IMR-90 (cell line): ENCODE measurements at regions not wholly inside any gene's neighbourhood (a gene's known extent, or its start where the extent isn't known, plus 50 kb on each side); places are given as distances from the start of the nearest gene placed in this dataset.

Experiments
- ATAC-seq: fragments of 200-7000 bp; cut with Tn5 transposase; 2 replicates; pipeline ENCODE4 v1.9.1; 2020; ENCODE audit warnings: low read depth, mild to moderate bottlenecking, moderate library complexity
- BruUV-seq: library from RNA; stranded (reverse); fragments of 400-500 nt; replicated peaks from 2 replicates; lab custom pipeline; 2021; lab: Mats Ljungman, UMichigan
- CTCF ChIA-PET: fragments of 300-600 bp; formaldehyde crosslinking; extraction: SDS; loops from one replicate; lab custom pipeline; 2021; ENCODE audit warnings: antibody characterized with exemption; lab: Yijun Ruan, JAX
- POLR2A ChIA-PET: fragments of 300-600 bp; sonication (Branson Sonifier 250); formaldehyde crosslinking; loops from one replicate; lab custom pipeline; 2022; ENCODE audit warnings: antibody characterized with exemption; ENCODE audit not compliant: unreplicated experiment; lab: Charles Lee
- DNase-seq: peaks from one replicate; pipeline ENCODE4 v3.0.0; 2013
- H2AFZ ChIP-seq: replicated peaks from 2 replicates; pipeline ENCODE3; 2013; ENCODE audit warnings: low read length, mild to moderate bottlenecking; ENCODE audit not compliant: poor library complexity
- H2AK5ac ChIP-seq: 2 replicates; pipeline ENCODE4 v1.6.1; 2013; ENCODE audit warnings: low read depth, low read length, inconsistent platforms
- H2AK9ac ChIP-seq: replicated peaks from 2 replicates; pipeline ENCODE3; 2013; ENCODE audit warnings: mild to moderate bottlenecking, low read depth, low read length, moderate library complexity; ENCODE audit not compliant: poor library complexity
- H2BK120ac ChIP-seq: 2 replicates; pipeline ENCODE4 v1.6.1; 2013; ENCODE audit warnings: low read depth, low read length, inconsistent platforms
- H2BK15ac ChIP-seq: 3 replicates; pipeline ENCODE4 v1.6.1; 2013; ENCODE audit warnings: low read depth, low read length, inconsistent platforms
- H2BK20ac ChIP-seq: 2 replicates; pipeline ENCODE4 v1.6.1; 2013; ENCODE audit warnings: low read depth, mild to moderate bottlenecking, inconsistent platforms, low read length, moderate library complexity
- H2BK5ac ChIP-seq: 2 replicates; pipeline ENCODE4 v1.6.1; 2013; ENCODE audit warnings: mild to moderate bottlenecking, low read depth, low read length, inconsistent platforms; ENCODE audit not compliant: poor library complexity, severe bottlenecking
- H3K14ac ChIP-seq: replicated peaks from 2 replicates; pipeline ENCODE4 v1.6.1; 2013; ENCODE audit warnings: low read depth, low read length, inconsistent platforms
- H3K18ac ChIP-seq: 2 replicates; pipeline ENCODE4 v1.6.1; 2013; ENCODE audit warnings: low read depth, low read length, control low read depth
- H3K23ac ChIP-seq: 2 replicates; pipeline ENCODE4 v1.6.1; 2013; ENCODE audit warnings: low read depth, low read length, inconsistent platforms
- H3K27ac ChIP-seq: 2 replicates; pipeline ENCODE4 v1.5.1; 2013; ENCODE audit warnings: mild to moderate bottlenecking, control low read depth, low read length; ENCODE audit not compliant: insufficient read depth
- H3K27me3 ChIP-seq: 2 replicates; pipeline ENCODE4 v1.6.1; 2013; ENCODE audit warnings: low read length; ENCODE audit not compliant: control insufficient read depth, insufficient read depth
- H3K36me3 ChIP-seq: 2 replicates; pipeline ENCODE4 v1.6.1; 2013; ENCODE audit warnings: low read length, mixed read lengths; ENCODE audit not compliant: control insufficient read depth, insufficient read depth
- H3K4ac ChIP-seq: 2 replicates; pipeline ENCODE4 v1.6.1; 2013; ENCODE audit warnings: low read depth, low read length, inconsistent platforms
- H3K4me1 ChIP-seq: 2 replicates; pipeline ENCODE4 v1.6.1; 2013; ENCODE audit warnings: low read length, mixed read lengths; ENCODE audit not compliant: control insufficient read depth, insufficient read depth
- H3K4me2 ChIP-seq: 2 replicates; pipeline ENCODE4 v1.6.1; 2013; ENCODE audit warnings: low read depth, mild to moderate bottlenecking, control low read depth, low read length, moderate library complexity
- H3K4me3 ChIP-seq: 2 replicates; pipeline ENCODE4 v1.5.1; 2013; ENCODE audit warnings: low read depth, mild to moderate bottlenecking, control low read depth, low read length, moderate library complexity; ENCODE audit not compliant: insufficient read depth
- H3K56ac ChIP-seq: 2 replicates; pipeline ENCODE4 v1.6.1; 2013; ENCODE audit warnings: low read length, inconsistent platforms; ENCODE audit not compliant: insufficient read depth; ENCODE audit errors: extremely low read depth
- H3K79me1 ChIP-seq, 2 experiments: 2 replicates each; pipeline ENCODE4 v1.6.1; 2013; ENCODE audit warnings: low read length in 2 of 2, inconsistent platforms in 1 of 2, low read depth in 1 of 2
- H3K9ac ChIP-seq: 2 replicates; pipeline ENCODE4 v1.6.1; 2013; ENCODE audit warnings: low read depth, low read length, control low read depth
- H3K9me1 ChIP-seq: 2 replicates; pipeline ENCODE4 v1.6.1; 2013; ENCODE audit warnings: low read length, inconsistent platforms; ENCODE audit not compliant: insufficient read depth
- H3K9me3 ChIP-seq: 2 replicates; pipeline ENCODE4 v1.6.1; 2013; ENCODE audit warnings: low read length; ENCODE audit not compliant: control insufficient read depth, insufficient read depth
- H4K20me1 ChIP-seq: 2 replicates; pipeline ENCODE4 v1.6.1; 2013; ENCODE audit warnings: low read length, inconsistent platforms; ENCODE audit not compliant: insufficient read depth
- H4K5ac ChIP-seq: 2 replicates; pipeline ENCODE4 v1.6.1; 2013; ENCODE audit warnings: mild to moderate bottlenecking, low read depth, low read length, control low read depth
- H4K8ac ChIP-seq, 2 experiments: 2 replicates each; pipeline ENCODE4 v1.6.1; 2013; ENCODE audit warnings: low read depth in 2 of 2, low read length in 2 of 2, control low read depth in 1 of 2, inconsistent platforms in 1 of 2
- H4K91ac ChIP-seq: 2 replicates; pipeline ENCODE4 v1.6.1; 2013; ENCODE audit warnings: low read depth, low read length, inconsistent platforms; ENCODE audit not compliant: insufficient read depth
- CEBPB ChIP-seq: IDR thresholded peaks from 2 replicates; pipeline ENCODE4 v1.6.1; 2012; ENCODE audit warnings: low read depth, low read length, improper control_type of control experiment
- FOS ChIP-seq: fragments of 150-350 bp; IDR thresholded peaks from 2 replicates; pipeline ENCODE4 v1.6.1; 2016; ENCODE audit warnings: low read depth, low read length
- MAFK ChIP-seq: IDR thresholded peaks from 2 replicates; pipeline ENCODE4 v1.6.1; 2012; ENCODE audit warnings: low read depth, low read length, improper control_type of control experiment
- MXI1 ChIP-seq: IDR thresholded peaks from 2 replicates; pipeline ENCODE4 v1.6.1; 2012; ENCODE audit warnings: low read depth, mild to moderate bottlenecking, low read length, moderate library complexity, borderline replicate concordance
- NFE2L2 ChIP-seq: fragments of 150-350 bp; IDR thresholded peaks from 2 replicates; pipeline ENCODE4 v1.6.1; 2016; ENCODE audit warnings: low read depth, mild to moderate bottlenecking, low read length
- POLR2A ChIP-seq: IDR thresholded peaks from 2 replicates; pipeline ENCODE4 v1.6.1; 2012; ENCODE audit warnings: mild to moderate bottlenecking, low read depth, low read length
- RCOR1 ChIP-seq: IDR thresholded peaks from 2 replicates; pipeline ENCODE4 v1.6.1; 2012; ENCODE audit warnings: mild to moderate bottlenecking, low read length, improper control_type of control experiment; ENCODE audit not compliant: insufficient replicate concordance
- RFX5 ChIP-seq: IDR thresholded peaks from 2 replicates; pipeline ENCODE4 v1.8.0; 2012; ENCODE audit warnings: low read depth, mild to moderate bottlenecking, low read length, moderate library complexity
- SMC3 ChIP-seq: fragments of 150-350 bp; IDR thresholded peaks from 2 replicates; pipeline ENCODE4 v1.6.1; 2016; ENCODE audit warnings: low read depth, mild to moderate bottlenecking, antibody characterized with exemption, low read length, moderate library complexity
- WGBS, 2 experiments: methylation state at CpG; one replicate each; pipeline versions ENCODE4 v1.1.5 to v1.1.7; 2013; ENCODE audit warnings: missing lambda C conversion rate in 2 of 2; ENCODE audit not compliant: insufficient read length in 1 of 2; ENCODE audit errors: extremely low coverage in 2 of 2; 5-methylcytosine and 5-hydroxymethylcytosine counted together
- dilution Hi-C: fragments of 300-500 bp; cut with HindIII; formaldehyde crosslinking; loops from one replicate; pipeline ENCODE4 v1.14.3; 2018; ENCODE audit warnings: low sequenced_read_pairs; ENCODE audit not compliant: unreplicated experiment
- in situ Hi-C: fragments of 300-500 bp; cut with MboI; formaldehyde crosslinking; loops from 3 replicates; pipeline ENCODE4 v1.14.3; 2019; ENCODE audit warnings: low sequenced_read_pairs, inconsistent platforms, mixed read lengths
- intact Hi-C: fragments of 100-400 bp; cut with micrococcal nuclease; formaldehyde crosslinking; loops from 2 replicates; pipeline ENCODE4 v1.10.0; 2022
- TF ChIP-seq, protein P1 (sequence below): fragments of 150-350 bp; IDR thresholded peaks from 2 replicates; pipeline ENCODE4 v1.6.1; 2017; ENCODE audit warnings: mild to moderate bottlenecking, antibody characterized with exemption, low read length, low read depth
- TF ChIP-seq, protein P2 (sequence below): conservative IDR thresholded peaks from 2 replicates; pipeline ENCODE4 v1.5.1; 2012; ENCODE audit warnings: mild to moderate bottlenecking, low read depth, low read length, improper control_type of control experiment

GRCh38 chr17:56028837-56029236 lies 124.4 kb upstream of the ANKFN1 start:
- intact Hi-C loops = no loop called here
- no peaks in the 10 kb centered on the region for H3K79me1 ChIP-seq
- H3K4me2 ChIP-seq = no peak overlapping the region
- H3K9me3 ChIP-seq = no peaks in the 10 kb centered on the region
- WGBS, 2 experiments = no CpG with 5 or more reads among the region's 3 CpGs
- no peak overlapping the region for H3K4ac ChIP-seq
- in situ Hi-C loops = no loop called here
- no peaks in the 10 kb centered on the region for H3K36me3 ChIP-seq
- no peak overlapping the region for H3K18ac ChIP-seq
- no peak overlapping the region for H2AK5ac ChIP-seq
- H3K9ac ChIP-seq = no peak overlapping the region
- H3K23ac ChIP-seq = no peak overlapping the region
- H3K4me1 ChIP-seq = no peaks in the 10 kb centered on the region
- no peak for ATAC-seq
- no peak overlapping the region for H3K4me3 ChIP-seq
- H3K56ac ChIP-seq = no peak overlapping the region
- CTCF ChIA-PET = no interaction called here
- H4K8ac ChIP-seq = no peak overlapping the region
- dilution Hi-C loops = no loop called here
- no peak overlapping the region for H2BK5ac ChIP-seq
- TF ChIP-seq CEBPB (no peak), FOS (no peak), SMC3 (no peak), NFE2L2 (no peak), POLR2A (no peak), MAFK (no peak), RFX5 (no peak), RCOR1 (no peak), MXI1 (no peak)
- TF ChIP-seq, protein P1, sequence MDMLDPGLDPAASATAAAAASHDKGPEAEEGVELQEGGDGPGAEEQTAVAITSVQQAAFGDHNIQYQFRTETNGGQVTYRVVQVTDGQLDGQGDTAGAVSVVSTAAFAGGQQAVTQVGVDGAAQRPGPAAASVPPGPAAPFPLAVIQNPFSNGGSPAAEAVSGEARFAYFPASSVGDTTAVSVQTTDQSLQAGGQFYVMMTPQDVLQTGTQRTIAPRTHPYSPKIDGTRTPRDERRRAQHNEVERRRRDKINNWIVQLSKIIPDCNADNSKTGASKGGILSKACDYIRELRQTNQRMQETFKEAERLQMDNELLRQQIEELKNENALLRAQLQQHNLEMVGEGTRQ = no peak
- TF ChIP-seq, protein P2, sequence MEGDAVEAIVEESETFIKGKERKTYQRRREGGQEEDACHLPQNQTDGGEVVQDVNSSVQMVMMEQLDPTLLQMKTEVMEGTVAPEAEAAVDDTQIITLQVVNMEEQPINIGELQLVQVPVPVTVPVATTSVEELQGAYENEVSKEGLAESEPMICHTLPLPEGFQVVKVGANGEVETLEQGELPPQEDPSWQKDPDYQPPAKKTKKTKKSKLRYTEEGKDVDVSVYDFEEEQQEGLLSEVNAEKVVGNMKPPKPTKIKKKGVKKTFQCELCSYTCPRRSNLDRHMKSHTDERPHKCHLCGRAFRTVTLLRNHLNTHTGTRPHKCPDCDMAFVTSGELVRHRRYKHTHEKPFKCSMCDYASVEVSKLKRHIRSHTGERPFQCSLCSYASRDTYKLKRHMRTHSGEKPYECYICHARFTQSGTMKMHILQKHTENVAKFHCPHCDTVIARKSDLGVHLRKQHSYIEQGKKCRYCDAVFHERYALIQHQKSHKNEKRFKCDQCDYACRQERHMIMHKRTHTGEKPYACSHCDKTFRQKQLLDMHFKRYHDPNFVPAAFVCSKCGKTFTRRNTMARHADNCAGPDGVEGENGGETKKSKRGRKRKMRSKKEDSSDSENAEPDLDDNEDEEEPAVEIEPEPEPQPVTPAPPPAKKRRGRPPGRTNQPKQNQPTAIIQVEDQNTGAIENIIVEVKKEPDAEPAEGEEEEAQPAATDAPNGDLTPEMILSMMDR = no peak
- H2AK9ac ChIP-seq = no peak overlapping the region
- no peaks in the 10 kb centered on the region for H3K9me1 ChIP-seq
- no peak for DNase-seq
- no peak overlapping the region for H3K27ac ChIP-seq
- H2BK20ac ChIP-seq = no peak overlapping the region
- no peak overlapping the region for H4K91ac ChIP-seq
- no peaks in the 10 kb centered on the region for H4K20me1 ChIP-seq
- no peak overlapping the region for H2BK15ac ChIP-seq
- no TSS peak for BruUV-seq
- no peak overlapping the region for H2BK120ac ChIP-seq
- POLR2A ChIA-PET = no interaction called here
- H4K5ac ChIP-seq = no peak overlapping the region
- H3K14ac ChIP-seq = no peak overlapping the region
- no peaks in the 10 kb centered on the region for H3K27me3 ChIP-seq
- no peak overlapping the region for H2AFZ ChIP-seq
